HUES6 (cell line): ENCODE measurements at regions not wholly inside any gene's neighbourhood (a gene's known extent, or its start where the extent isn't known, plus 50 kb on each side); places are given as distances from the start of the nearest gene placed in this dataset.
"Not testable (repeated sequence)": the region's sequence is repeated elsewhere in the genome, so short reads cannot be mapped to it uniquely, and the experiment has no call there.

Experiments used
- H3K27ac ChIP-seq: 2 replicates; pipeline ENCODE4 v1.7.0; 2013; ENCODE audit warnings: low read depth, mild to moderate bottlenecking, low read length, inconsistent platforms
- H3K27me3 ChIP-seq: 2 replicates; pipeline ENCODE4 v1.6.1; 2013; ENCODE audit warnings: low read length; ENCODE audit not compliant: control insufficient read depth, insufficient read depth
- H3K36me3 ChIP-seq: 2 replicates; pipeline ENCODE4 v1.6.1; 2013; ENCODE audit warnings: low read length; ENCODE audit not compliant: control insufficient read depth, insufficient read depth
- H3K4me1 ChIP-seq: 2 replicates; pipeline ENCODE4 v1.6.1; 2013; ENCODE audit warnings: low read length; ENCODE audit not compliant: control insufficient read depth, insufficient read depth
- H3K4me3 ChIP-seq: 2 replicates; pipeline ENCODE4 v1.5.1; 2013; ENCODE audit warnings: low read depth, low read length
- H3K9ac ChIP-seq: one replicate; pipeline ENCODE4 v1.6.1; 2013; ENCODE audit warnings: mild to moderate bottlenecking, low read length
- H3K9me3 ChIP-seq: 2 replicates; pipeline ENCODE4 v1.6.1; 2013; ENCODE audit warnings: low read depth, low read length; ENCODE audit not compliant: control insufficient read depth, insufficient read depth

DNA sequence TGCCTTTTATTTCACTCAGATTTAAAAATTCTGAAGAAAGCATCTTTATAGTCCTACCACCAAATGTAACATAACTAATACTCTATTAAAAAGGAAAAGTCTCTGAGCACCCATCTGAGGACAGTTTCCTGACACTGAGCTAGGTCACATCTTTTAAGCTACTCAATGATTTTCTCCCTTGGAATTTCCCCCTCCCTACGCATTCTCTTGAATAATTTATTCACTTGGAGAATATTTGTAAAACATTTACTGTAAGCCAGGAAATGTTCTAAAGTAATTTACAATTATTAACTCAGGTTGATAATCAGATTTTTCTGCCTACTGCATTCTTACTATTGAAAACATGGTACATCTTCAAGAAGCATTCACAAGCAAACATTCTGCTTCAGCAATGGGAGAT, 297.2 kb upstream of the VSTM2A start:
- H3K9ac ChIP-seq = no peak overlapping the region
- H3K9me3 ChIP-seq = no peaks in the 10 kb centered on the region
- H3K27ac ChIP-seq = no peak overlapping the region
- H3K36me3 ChIP-seq = no peaks in the 10 kb centered on the region
- H3K4me1 ChIP-seq = no peaks in the 10 kb centered on the region
- no peak overlapping the region for H3K4me3 ChIP-seq
- H3K27me3 ChIP-seq = no peaks in the 10 kb centered on the region

DNA sequence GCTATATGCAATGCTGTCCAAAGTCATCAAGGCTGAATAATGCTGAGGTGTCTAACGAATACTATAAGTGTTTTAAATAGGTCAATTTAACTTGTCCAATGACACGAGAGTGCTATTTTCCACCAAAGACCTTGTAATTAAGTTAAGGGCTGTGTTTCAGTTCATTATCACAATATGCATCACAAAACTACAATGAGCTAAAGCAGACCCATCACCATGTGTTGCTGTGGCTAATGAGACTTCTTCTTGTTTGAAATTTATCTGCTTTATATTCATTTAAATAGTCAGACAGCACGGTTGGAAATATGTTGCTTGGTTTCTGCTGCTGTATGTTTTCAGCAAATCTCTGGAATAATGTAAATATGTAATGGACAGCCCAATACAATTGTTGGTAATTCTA, 292.5 kb upstream of the VSTM2A start:
- no peaks in the 10 kb centered on the region for H3K4me1 ChIP-seq
- no peak overlapping the region for H3K9ac ChIP-seq
- H3K27me3 ChIP-seq = no peaks in the 10 kb centered on the region
- no peaks in the 10 kb centered on the region for H3K9me3 ChIP-seq
- no peaks in the 10 kb centered on the region for H3K36me3 ChIP-seq
- H3K4me3 ChIP-seq = no peak overlapping the region
- H3K27ac ChIP-seq = no peak overlapping the region

DNA sequence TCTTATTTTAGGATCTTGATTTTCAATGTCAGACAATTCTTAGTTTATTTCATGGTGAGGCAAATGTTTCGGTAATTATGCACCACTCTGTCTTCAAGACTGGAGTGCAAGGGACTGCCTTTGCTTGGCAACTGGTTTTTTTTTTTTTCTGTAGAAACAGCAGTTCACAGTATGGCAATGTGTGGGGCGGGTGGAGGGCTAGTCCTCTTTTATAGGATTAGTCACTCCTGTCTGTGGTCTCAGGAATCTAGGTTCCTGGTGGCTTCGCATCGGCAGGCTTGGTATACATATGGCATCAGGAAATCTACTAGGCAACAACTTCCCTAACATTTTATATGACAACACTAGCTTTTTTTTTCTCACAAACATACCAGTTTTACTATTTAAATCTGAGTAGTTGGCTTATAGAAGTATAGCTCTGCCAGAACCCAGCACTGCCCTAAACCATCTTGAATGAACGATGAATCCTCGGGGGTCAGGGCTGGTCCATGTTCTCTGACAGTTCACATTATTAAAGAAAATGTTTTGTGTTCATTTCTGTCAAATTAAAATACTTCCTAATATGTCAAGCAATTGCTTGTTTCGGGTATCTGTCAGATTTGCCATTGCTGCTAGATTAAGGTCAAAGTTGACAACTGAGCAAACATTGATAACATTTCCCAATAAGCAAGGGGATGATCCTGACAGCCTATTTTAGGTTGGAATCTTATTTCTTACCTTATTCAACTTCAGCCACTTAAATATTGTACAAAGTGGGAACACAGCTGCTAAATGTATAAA, 289.7 kb upstream of the VSTM2A start:
- H3K4me3 ChIP-seq = no peak overlapping the region
- H3K27ac ChIP-seq = no peak overlapping the region
- H3K36me3 ChIP-seq = no peaks in the 10 kb centered on the region
- no peaks in the 10 kb centered on the region for H3K9me3 ChIP-seq
- H3K27me3 ChIP-seq = no peaks in the 10 kb centered on the region
- no peak overlapping the region for H3K9ac ChIP-seq
- H3K4me1 ChIP-seq = no peaks in the 10 kb centered on the region

DNA sequence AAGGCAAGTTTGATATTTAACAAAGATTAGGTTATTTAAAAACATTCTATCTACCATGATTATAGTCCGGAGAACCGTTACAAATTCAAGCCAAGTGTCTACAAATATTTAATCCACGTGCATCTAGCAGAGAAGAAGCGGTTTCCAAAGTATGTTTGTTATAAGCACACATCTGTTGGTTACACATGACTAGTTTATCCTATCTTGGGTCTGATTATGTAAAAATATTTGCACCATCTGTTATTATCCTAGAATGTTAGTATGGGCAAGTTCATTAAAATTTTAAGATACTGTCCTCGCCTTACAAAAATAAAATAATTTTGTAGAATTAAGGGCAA, 289.2 kb upstream of the VSTM2A start:
- no peak overlapping the region for H3K4me3 ChIP-seq
- no peaks in the 10 kb centered on the region for H3K9me3 ChIP-seq

DNA sequence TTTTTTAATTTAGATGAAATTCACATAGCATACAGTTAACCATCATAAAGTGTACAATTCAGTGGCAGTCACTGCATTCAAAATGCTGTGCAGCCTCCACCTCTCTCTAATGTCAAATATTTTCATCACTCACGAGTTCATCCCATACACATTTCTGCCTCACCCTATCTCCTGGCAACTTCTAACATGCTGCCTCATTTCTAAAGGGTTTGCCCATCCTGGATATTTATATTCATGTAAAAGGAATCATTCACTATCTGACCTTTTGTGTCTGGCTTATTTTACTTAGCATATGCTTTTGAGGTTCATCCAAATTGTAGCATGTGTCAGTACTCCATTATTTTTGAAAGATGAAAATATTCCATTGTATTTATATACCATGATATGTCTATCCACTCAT, 286.9 kb upstream of the VSTM2A start:
- H3K9me3 ChIP-seq = no peaks in the 10 kb centered on the region
- no peaks in the 10 kb centered on the region for H3K4me1 ChIP-seq
- H3K4me3 ChIP-seq = no peak overlapping the region
- no peaks in the 10 kb centered on the region for H3K36me3 ChIP-seq
- no peak overlapping the region for H3K9ac ChIP-seq
- H3K27ac ChIP-seq = no peak overlapping the region
- no peaks in the 10 kb centered on the region for H3K27me3 ChIP-seq

More for the DNA sequence above, 289.2 kb upstream of the VSTM2A start:
- H3K36me3 ChIP-seq = no peaks in the 10 kb centered on the region
- no peaks in the 10 kb centered on the region for H3K27me3 ChIP-seq
- no peak overlapping the region for H3K27ac ChIP-seq
- no peaks in the 10 kb centered on the region for H3K4me1 ChIP-seq
- H3K9ac ChIP-seq = no peak overlapping the region

- Histone ChIP-seq H3K27me3 (no peaks in the 10 kb centered on the region), H3K4me1 (no peaks in the 10 kb centered on the region), H3K27ac (no peak overlapping the region), H3K4me3 (no peak overlapping the region), H3K9ac (no peak overlapping the region), H3K9me3 (no peaks in the 10 kb centered on the region), H3K36me3 (no peaks in the 10 kb centered on the region)
Measured at GRCh38 chr7:54259185-54259584, 283.0 kb upstream of the VSTM2A start.

DNA sequence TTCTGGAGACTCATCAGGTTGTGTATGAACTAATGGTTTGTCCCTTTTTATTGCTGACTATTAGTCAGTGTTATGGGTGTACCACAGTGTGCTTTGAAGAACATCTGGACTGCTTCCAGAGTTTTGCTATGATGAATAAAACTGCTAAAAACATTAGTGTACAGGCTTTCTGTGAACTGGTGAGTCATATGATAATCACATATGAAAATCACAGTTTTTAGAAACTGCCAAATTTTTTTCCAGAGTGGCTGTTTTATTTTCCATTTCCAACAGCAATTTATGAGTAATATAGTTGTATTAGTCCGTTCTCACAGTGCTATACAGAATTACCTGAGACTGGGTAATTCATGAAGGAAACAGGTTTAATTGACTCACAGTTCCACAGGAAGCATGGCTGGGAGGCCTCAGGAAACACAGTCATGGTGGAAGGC, 281.2 kb upstream of the VSTM2A start:
- Histone ChIP-seq H3K36me3 (no peaks in the 10 kb centered on the region), H3K4me3 (no peak overlapping the region), H3K27ac (no peak overlapping the region), H3K4me1 (no peaks in the 10 kb centered on the region), H3K9ac (no peak overlapping the region), H3K27me3 (no peaks in the 10 kb centered on the region), H3K9me3 (no peaks in the 10 kb centered on the region)

GRCh38 chr7:54278847-54279246, 263.3 kb upstream of the VSTM2A start:
- Histone ChIP-seq H3K27me3 (no peaks in the 10 kb centered on the region), H3K4me3 (no peak overlapping the region), H3K36me3 (no peaks in the 10 kb centered on the region), H3K9ac (no peak overlapping the region), H3K9me3 (no peaks in the 10 kb centered on the region), H3K27ac (no peak overlapping the region), H3K4me1 (peaks cover 5% of the 10 kb centered on the region)

- no peaks in the 10 kb centered on the region for H3K27me3 ChIP-seq
- H3K36me3 ChIP-seq = no peaks in the 10 kb centered on the region
- peaks cover 6% of the 10 kb centered on the region for H3K4me1 ChIP-seq
- peaks cover 2% of the 10 kb centered on the region; the same call in 1 of the 2 replicates for H3K9me3 ChIP-seq
- H3K27ac ChIP-seq = no peak overlapping the region; the same call in 1 of the 2 replicates
- H3K4me3 ChIP-seq = no peak overlapping the region
- H3K9ac ChIP-seq = no peak overlapping the region
Measured at GRCh38 chr7:54292171-54292925, 249.8 kb upstream of the VSTM2A start.

DNA sequence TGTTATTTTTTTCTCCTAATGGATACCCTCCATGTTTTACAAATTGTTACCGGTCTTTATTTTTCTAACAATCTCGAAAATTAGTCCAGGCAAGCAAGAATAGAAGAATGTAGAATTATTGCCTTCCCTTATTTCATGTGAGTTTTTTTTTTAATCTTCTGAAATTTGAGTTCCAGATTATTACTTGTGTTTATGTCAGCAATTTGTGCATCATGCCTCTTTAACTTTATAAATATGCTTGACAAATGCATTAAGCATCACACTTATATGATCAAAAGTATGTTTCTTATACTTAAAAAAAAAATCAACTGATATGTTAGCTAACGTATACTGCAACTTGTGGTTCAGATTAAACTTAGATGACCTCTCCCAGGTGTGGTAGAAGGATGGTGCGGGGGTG, 242.7 kb upstream of the VSTM2A start:
- Histone ChIP-seq H3K4me1 (no peaks in the 10 kb centered on the region), H3K36me3 (no peaks in the 10 kb centered on the region), H3K4me3 (no peak overlapping the region), H3K27me3 (no peaks in the 10 kb centered on the region), H3K9ac (no peak overlapping the region), H3K27ac (no peak overlapping the region), H3K9me3 (no peaks in the 10 kb centered on the region)

DNA sequence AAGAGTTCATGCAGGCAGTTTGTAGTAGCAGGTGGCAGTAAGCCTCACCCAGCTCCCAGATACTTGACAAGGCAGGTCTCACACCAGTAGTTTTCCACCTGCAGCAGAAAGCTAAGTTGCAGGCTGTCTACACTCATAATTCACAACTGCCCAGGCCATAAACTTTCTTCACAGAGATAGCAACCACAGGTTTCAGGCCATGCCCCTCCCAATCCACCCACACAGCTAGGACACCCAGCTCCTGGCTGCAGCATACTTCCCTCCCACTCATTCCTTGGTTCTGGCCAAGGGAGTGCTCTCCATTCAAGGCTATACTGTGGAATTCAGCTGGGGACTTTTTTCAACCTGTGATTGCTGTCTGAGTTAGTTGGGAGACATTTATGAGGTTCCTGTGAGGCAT, 226.2 kb upstream of the VSTM2A start:
- not testable (repeated sequence) for H3K4me3 ChIP-seq

More for the DNA sequence above, 226.2 kb upstream of the VSTM2A start:
- not testable (repeated sequence) for H3K9ac ChIP-seq, H3K27ac ChIP-seq, H3K4me1 ChIP-seq, H3K27me3 ChIP-seq, H3K36me3 ChIP-seq, H3K9me3 ChIP-seq
